ENCODE measurements at regions not wholly inside any gene's neighbourhood (a gene's known extent, or its start where the extent isn't known, plus 50 kb on each side); places are given as distances from the start of the nearest gene placed in this dataset.

DNA sequence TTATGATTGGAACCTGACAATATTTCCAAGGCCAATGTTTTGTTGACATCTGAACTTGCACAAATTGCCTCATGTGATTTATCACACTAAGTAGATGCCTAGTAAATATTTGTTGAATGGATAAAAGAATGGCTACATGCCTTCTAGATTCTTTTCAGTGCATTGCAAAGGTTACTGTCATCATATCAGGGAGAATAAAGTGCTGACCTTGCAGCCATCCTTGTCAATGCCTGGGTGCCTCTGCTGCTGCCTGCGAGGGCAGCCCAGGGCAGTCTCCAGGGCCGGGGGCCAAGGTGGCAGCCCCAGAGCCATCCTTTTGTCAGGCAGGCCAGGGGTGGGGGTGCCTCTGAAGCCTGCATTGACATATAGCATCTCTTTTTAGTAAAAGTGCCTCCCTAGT lies 325.6 kb upstream of the MTNR1B start:
- H3K9me3 ChIP-seq = no peaks in the 10 kb centered on the region
- TF ChIP-seq, protein P1, sequence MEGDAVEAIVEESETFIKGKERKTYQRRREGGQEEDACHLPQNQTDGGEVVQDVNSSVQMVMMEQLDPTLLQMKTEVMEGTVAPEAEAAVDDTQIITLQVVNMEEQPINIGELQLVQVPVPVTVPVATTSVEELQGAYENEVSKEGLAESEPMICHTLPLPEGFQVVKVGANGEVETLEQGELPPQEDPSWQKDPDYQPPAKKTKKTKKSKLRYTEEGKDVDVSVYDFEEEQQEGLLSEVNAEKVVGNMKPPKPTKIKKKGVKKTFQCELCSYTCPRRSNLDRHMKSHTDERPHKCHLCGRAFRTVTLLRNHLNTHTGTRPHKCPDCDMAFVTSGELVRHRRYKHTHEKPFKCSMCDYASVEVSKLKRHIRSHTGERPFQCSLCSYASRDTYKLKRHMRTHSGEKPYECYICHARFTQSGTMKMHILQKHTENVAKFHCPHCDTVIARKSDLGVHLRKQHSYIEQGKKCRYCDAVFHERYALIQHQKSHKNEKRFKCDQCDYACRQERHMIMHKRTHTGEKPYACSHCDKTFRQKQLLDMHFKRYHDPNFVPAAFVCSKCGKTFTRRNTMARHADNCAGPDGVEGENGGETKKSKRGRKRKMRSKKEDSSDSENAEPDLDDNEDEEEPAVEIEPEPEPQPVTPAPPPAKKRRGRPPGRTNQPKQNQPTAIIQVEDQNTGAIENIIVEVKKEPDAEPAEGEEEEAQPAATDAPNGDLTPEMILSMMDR (IDR thresholded peaks at IDR 0.05) = no peak
- no peak for TF ChIP-seq POLR2A (IDR thresholded peaks at IDR 0.05)
- H3K4me1 ChIP-seq = peaks cover 0 to 13% (median 0%) of the 10 kb centered on the region in 12 donors
- ATAC-seq = no peak
- no peak for DNase-seq
- no peak overlapping the region for H3K4me3 ChIP-seq
- intact Hi-C loops (cut with DNase I) = no loop called here
- H3K27me3 ChIP-seq = no peaks in the 10 kb centered on the region
- H3K36me3 ChIP-seq = no peaks in the 10 kb centered on the region
- H3K27ac ChIP-seq = no peak overlapping the region
- WGBS, 4 donors = 62 to 83% (median 64%) methylated on average over 2 of the region's 2 CpGs; no CpG with 5 or more reads in 1 of the 4 donors

DNA sequence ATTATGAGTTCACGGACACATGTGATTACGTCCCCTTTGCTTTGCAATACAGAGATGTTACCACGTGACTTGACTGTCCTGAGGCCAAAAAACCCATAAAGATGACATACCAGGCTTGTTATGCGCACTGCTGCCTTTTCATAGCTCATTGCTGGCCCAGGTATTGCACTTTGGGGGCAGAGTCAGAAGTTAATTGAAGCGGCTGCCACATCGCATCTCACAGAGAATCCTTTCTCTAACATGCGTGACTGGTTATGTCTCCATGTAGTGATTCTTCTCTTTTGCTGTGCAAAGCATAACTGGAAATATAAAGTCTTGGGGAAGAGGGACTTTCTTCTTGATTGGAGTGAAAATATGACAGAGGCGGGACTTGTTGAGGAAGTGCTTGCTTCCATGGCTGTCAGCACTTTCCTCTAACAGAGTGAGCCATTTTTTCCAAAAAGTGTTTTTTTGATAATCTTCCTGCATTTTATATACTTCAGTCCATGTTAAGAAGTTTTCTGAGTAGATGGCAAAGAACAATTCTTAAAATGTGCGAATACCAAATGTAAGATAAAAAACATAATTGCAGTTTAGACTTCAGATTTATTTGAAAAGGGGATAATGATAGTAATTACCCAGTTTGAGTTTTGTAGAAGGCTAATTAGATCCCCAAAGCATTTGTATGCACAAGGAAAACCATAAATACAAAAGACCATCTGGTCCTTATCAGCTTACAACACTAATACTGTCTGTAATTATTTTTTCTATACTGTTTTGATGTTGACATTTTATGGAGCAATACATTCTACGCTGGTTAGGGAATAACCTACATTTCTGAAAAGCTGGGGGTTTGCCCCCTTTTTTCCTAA lies 324.6 kb upstream of the MTNR1B start:
- Histone ChIP-seq H3K27ac (no peak overlapping the region), H3K4me1 (peaks cover 0 to 13% (median 0%) of the 10 kb centered on the region in 12 donors), H3K27me3 (no peaks in the 10 kb centered on the region), H3K9me3 (no peaks in the 10 kb centered on the region), H3K36me3 (no peaks in the 10 kb centered on the region), H3K4me3 (no peak overlapping the region)
- ATAC-seq (no peak), DNase-seq (no peak)
- 86 to 93% (median 90%) methylated on average over 10 of the region's 10 CpGs for WGBS, 4 donors
- intact Hi-C loops (cut with DNase I) = no loop called here
- TF ChIP-seq POLR2A (IDR thresholded peaks at IDR 0.05) = no peak

DNA sequence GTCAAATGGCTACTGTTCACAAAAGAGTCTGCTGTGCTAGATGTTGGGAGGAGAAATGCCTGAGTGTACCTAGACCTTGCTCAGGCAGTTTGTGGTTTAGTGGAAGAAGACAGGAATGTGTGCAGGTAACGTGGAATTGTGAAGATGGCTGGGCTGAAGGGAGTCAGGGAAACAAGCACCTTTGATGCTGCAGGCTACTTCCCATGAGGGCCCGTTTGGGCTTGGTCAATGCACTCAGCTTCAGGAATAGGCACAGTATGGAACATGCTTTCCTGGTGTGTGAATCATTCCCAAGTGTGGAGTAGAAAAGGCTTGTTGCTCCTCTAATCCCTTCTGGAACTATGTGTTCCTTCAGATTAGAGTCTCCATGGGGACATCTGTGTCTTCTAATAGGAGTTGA lies 318.3 kb upstream of the MTNR1B start:
- no peak for TF ChIP-seq POLR2A (IDR thresholded peaks at IDR 0.05)
- TF ChIP-seq, protein P1 (IDR thresholded peaks at IDR 0.05) = no peak
- DNase-seq (no peak), ATAC-seq (no peak)
- Histone ChIP-seq H3K9me3 (no peaks in the 10 kb centered on the region), H3K4me1 (no peaks in the 10 kb centered on the region), H3K27ac (no peak overlapping the region), H3K36me3 (no peaks in the 10 kb centered on the region), H3K27me3 (no peaks in the 10 kb centered on the region), H3K4me3 (no peak overlapping the region)
- 82 to 93% (median 87%) methylated on average over 2 of the region's 2 CpGs for WGBS, 4 donors
- intact Hi-C loops (cut with DNase I) = no loop called here

DNA sequence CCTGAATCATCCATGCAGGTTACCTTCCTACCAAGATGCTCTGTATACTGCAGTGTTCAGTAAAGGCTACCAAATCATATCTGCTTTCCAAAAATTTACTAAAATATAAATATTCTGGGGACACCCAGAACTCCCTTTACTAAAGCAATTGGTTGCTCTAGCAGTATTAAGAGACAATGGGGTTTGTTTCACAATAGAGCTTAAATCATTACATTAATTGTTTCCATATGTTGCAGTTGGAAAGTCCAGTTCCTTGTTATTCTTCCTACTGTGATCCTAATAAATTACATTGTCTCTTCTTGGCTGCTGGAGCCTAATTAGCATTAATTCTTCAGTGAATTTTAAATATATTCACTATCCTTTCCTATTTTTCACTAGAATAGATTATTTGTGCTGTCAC lies 316.0 kb upstream of the MTNR1B start:
- Histone ChIP-seq H3K36me3 (no peaks in the 10 kb centered on the region), H3K27ac (no peak overlapping the region), H3K9me3 (no peaks in the 10 kb centered on the region), H3K27me3 (no peaks in the 10 kb centered on the region), H3K4me1 (no peaks in the 10 kb centered on the region), H3K4me3 (no peak overlapping the region)
- DNase-seq (no peak), ATAC-seq (no peak)
- intact Hi-C loops (cut with DNase I) = no loop called here
- TF ChIP-seq, protein P1 (IDR thresholded peaks at IDR 0.05) = no peak
- TF ChIP-seq POLR2A (IDR thresholded peaks at IDR 0.05) = no peak

DNA sequence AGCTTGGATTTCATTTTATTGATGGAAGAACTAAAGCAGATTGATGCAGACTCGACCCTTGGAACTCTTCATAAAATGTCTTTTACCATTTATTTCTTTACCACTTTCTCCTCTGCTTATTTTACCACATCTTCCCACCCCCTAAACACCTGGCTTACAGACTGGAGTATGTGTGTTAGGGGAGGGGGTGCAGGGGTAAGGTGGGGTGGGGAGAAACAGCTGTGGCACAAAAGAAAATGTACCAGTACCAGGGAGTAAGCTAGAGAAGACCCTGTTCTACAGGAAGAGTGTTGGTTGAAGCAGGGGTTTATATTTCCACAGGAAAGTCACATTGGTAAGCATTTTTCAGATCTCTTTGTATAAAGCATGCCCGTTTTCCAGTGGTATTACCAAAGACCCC lies 312.7 kb upstream of the MTNR1B start:
- ATAC-seq (no peak), DNase-seq (no peak)
- Histone ChIP-seq H3K27ac (no peak overlapping the region), H3K4me3 (no peak overlapping the region), H3K9me3 (no peaks in the 10 kb centered on the region), H3K36me3 (no peaks in the 10 kb centered on the region), H3K4me1 (no peaks in the 10 kb centered on the region), H3K27me3 (no peaks in the 10 kb centered on the region)
- no peak for TF ChIP-seq POLR2A (IDR thresholded peaks at IDR 0.05)
- TF ChIP-seq, protein P1 (IDR thresholded peaks at IDR 0.05) = no peak
- 81 to 84% (median 82%) methylated on average over 2 of the region's 2 CpGs for WGBS, 4 donors
- intact Hi-C loops (cut with DNase I) = no loop called here

Data from heart left ventricle (tissue), 16 donors.